ENCODE measurements at regions not wholly inside any gene's neighbourhood (a gene's known extent, or its start where the extent isn't known, plus 50 kb on each side); places are given as distances from the start of the nearest gene placed in this dataset.

DNA sequence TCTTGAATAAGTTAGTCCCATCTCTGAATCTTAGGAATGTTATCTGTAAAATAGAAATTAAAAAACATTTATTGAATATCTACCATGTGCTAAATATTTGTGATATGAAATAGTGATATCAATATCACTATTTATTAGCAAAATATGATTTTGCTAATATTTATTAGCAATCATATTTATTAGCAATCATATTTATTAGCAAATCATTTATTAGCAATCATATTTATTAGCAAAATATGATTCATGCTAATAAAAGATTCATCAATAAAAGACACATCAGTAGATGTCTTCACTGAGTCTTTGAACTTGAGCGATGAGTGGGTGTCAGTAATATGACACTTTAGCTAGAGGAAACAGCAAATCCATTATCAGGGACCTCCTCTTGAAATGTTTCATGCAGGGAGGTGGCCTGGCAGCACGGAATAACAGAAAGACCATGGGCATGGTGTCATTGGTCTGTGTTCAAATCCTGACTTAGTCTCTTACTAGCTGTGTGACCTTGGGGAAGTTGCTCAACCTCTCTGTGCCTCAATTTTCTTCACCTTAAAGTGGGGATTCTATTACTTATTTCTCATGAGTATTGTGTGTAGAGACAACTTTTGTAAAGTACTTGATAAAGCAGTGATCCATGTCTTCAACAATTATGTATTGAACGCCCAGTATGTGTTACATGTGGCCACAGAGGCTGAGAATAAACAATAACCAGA, 456.2 kb upstream of the MEX3C start:
- no peak overlapping the region for H4K5ac ChIP-seq (ENCODE audit: insufficient read length, low read depth, low read length)
- no peak overlapping the region for H3K18ac ChIP-seq (ENCODE audit: insufficient read length, low read depth, low read length)
- no peaks in the 10 kb centered on the region; a peak in 1 of 7 replicates for H3K36me3 Mint-ChIP-seq (ENCODE audit: insufficient read depth in 1 of 3, low read depth in 3 of 3)
- H3K56ac ChIP-seq (ENCODE audit: insufficient read length, low read depth, low read length), result no peak overlapping the region
- H2BK12ac ChIP-seq (ENCODE audit: insufficient read length, low read depth, low read length), result no peak overlapping the region
- no peaks in the 10 kb centered on the region for H3K27me3 ChIP-seq (ENCODE audit: insufficient read depth, low read length)
- H3K4me1 Mint-ChIP-seq, result peaks cover 38 to 43% of the 10 kb centered on the region in 2 experiments
- H4K8ac ChIP-seq (replicated peaks; ENCODE audit: insufficient read length, low read depth, low read length), result no peak overlapping the region
- H3K27ac Mint-ChIP-seq, result no peak overlapping the region
- WGBS (ENCODE audit: extremely low coverage, insufficient read length, low lambda C conversion rate), result no CpG with 5 or more reads among the region's 3 CpGs
- H3K9me3 Mint-ChIP-seq, result no peaks in the 10 kb centered on the region
- H2BK20ac ChIP-seq (ENCODE audit: low read depth, low read length, poor library complexity, severe bottlenecking), result no peak overlapping the region
- no peak overlapping the region for H3K9ac ChIP-seq (ENCODE audit: extremely low read depth, insufficient read length, low read length)
- no peak overlapping the region for H4K91ac ChIP-seq (ENCODE audit: insufficient read length, low read depth, low read length)
- H3K23ac ChIP-seq (ENCODE audit: insufficient read length, low read depth, low read length), result no peak overlapping the region
- TF ChIP-seq, protein P1, sequence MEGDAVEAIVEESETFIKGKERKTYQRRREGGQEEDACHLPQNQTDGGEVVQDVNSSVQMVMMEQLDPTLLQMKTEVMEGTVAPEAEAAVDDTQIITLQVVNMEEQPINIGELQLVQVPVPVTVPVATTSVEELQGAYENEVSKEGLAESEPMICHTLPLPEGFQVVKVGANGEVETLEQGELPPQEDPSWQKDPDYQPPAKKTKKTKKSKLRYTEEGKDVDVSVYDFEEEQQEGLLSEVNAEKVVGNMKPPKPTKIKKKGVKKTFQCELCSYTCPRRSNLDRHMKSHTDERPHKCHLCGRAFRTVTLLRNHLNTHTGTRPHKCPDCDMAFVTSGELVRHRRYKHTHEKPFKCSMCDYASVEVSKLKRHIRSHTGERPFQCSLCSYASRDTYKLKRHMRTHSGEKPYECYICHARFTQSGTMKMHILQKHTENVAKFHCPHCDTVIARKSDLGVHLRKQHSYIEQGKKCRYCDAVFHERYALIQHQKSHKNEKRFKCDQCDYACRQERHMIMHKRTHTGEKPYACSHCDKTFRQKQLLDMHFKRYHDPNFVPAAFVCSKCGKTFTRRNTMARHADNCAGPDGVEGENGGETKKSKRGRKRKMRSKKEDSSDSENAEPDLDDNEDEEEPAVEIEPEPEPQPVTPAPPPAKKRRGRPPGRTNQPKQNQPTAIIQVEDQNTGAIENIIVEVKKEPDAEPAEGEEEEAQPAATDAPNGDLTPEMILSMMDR (conservative IDR thresholded peaks at IDR 0.05), result no peak
- H3K23me2 ChIP-seq (ENCODE audit: insufficient read length, low read depth, low read length, poor library complexity, severe bottlenecking), result no peaks in the 10 kb centered on the region
- H2AK5ac ChIP-seq (ENCODE audit: insufficient read length, low read length), result no peak overlapping the region
- peaks cover 2% of the 10 kb centered on the region; the same call in 1 of the 2 replicates for H3K4me1 ChIP-seq (ENCODE audit: insufficient read depth, low read length)
- no peak overlapping the region for H2BK5ac ChIP-seq (ENCODE audit: insufficient read length, low read length)
- no peak overlapping the region for H3K14ac ChIP-seq (ENCODE audit: insufficient read depth, low read length)
- H2BK15ac ChIP-seq (ENCODE audit: low read depth, low read length), result no peak overlapping the region
- no peak overlapping the region for H2BK120ac ChIP-seq (ENCODE audit: low read depth, low read length, poor library complexity, severe bottlenecking)
- H3K27me3 Mint-ChIP-seq (ENCODE audit: low read depth), result no peaks in the 10 kb centered on the region
- no peak overlapping the region for H3K4me2 ChIP-seq (ENCODE audit: insufficient read depth, insufficient read length, low read length)
- H3K27ac ChIP-seq (ENCODE audit: insufficient read length, low read depth, low read length), result no peak overlapping the region
- H3K79me1 ChIP-seq (ENCODE audit: insufficient read depth, low read depth, low read length, poor library complexity, severe bottlenecking), result no peaks in the 10 kb centered on the region
- H3K4ac ChIP-seq (ENCODE audit: low read depth, low read length), result no peak overlapping the region
- H3T11ph ChIP-seq (ENCODE audit: low read length), result no peak overlapping the region
- no peak for DNase-seq
- H3K4me3 Mint-ChIP-seq, result no peak overlapping the region
- no peaks in the 10 kb centered on the region for H3K79me2 ChIP-seq (ENCODE audit: insufficient read depth, low read length)
- no peak overlapping the region for H2AFZ ChIP-seq (ENCODE audit: low read length)
- H3K9me3 ChIP-seq (ENCODE audit: control insufficient read depth, low read depth, low read length), result no peaks in the 10 kb centered on the region
- no peaks in the 10 kb centered on the region for H4K20me1 ChIP-seq (ENCODE audit: control insufficient read depth, insufficient read depth, insufficient read length)
